Stimulated activated CD4-positive, alpha-beta T cell treated with anti-CD3 and anti-CD28 coated beads, Interleukin-15, amount 100 ng/mL, for 48 hours (primary cell): ENCODE measurements at regions not wholly inside any gene's neighbourhood (a gene's known extent, or its start where the extent isn't known, plus 50 kb on each side); places are given as distances from the start of the nearest gene placed in this dataset.

Experiments
- DNase-seq, 2 donors: peaks; one replicate each; pipeline ENCODE4 v3.0.0-alpha.2; 2020; ENCODE audit warnings: low read depth in 2 of 2

- DNase-seq: no peak
Measured at GRCh38 chr14:53520078-53520928, 367.2 kb upstream of the DDHD1 start.

DNA sequence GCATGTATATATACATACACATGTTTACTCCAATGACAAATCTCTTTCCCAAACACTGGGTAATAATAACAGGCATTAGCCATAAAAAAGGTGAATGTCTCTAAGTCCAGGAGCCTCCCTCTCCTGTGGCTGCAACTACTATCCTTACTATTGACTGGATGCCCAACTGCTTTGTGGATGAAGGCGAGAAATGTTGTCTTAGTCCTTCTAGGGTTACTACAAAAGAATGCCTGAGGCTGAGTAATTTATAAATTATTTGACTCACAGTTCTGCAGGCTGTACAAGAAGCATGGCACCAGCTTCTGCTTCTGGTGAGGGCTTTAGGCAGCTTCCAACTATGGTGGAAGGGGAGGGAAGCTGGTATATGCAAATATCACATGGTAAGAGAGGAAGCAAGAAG, 366.0 kb upstream of the DDHD1 start:
- DNase-seq: no peak

GRCh38 chr14:53517270-53517960, 364.3 kb upstream of the DDHD1 start:
- no peak for DNase-seq

DNA sequence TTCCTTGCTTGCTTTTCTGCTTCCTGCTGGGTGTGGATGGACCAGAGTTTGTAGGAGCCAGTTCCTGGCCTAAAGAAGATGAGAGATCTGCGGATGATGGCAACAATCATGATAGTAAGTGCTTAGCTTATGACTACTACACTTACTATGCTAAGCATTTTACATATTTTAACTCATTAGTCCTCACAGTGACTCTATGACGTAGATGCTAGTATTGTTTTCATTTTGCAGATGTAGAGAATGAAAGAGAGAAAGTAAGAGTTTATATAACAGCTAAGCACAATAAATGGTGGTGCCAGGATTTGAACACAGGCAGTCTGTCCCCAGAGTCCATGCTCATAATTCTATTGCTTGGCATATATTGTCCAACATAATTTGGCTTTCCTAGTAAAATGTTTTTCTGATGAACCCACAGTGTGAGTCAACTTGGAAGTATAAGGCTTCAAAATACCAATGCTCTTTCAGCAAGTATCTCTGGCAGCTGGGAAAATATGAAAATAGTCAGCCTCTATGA, 363.2 kb upstream of the DDHD1 start:
- no peak for DNase-seq

DNA sequence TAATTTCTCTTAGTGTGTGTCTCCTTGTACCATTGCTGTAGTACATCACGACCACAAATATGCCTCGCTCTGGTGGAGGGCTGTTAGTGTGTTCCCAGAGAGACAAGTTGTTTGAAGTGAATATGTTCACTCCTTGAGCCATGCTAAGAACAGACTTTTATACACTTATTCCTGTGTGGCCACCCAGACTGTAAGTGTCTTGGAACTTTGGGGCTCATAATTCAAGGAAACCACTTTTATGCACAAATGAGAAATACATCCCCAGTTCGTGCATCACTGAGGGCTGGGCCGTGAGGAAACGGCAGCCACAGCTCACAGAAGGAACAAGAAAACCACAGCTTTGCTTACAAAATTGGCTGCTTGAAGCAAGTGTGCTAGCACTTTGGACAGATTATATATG, 362.2 kb upstream of the DDHD1 start:
- DNase-seq: no peak

DNA sequence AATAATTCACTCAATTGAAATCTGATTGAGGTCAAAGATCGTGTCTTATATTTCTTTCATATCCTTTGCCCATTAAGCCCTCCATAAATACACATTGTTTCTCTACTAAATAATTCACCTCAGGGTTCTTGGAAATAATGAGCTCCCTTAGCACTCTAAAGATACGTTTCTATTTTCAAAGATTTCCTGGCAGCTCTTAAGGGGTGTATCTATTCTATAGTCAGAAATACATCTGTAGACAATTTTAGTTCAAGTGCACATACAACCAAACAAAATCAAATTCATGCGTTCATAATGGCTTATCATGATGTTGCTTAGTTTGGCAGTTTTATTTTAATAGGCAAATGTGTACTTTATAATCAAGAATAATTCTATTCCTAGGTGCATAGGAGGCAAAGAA, 361.1 kb upstream of the DDHD1 start:
- no peak for DNase-seq

DNA sequence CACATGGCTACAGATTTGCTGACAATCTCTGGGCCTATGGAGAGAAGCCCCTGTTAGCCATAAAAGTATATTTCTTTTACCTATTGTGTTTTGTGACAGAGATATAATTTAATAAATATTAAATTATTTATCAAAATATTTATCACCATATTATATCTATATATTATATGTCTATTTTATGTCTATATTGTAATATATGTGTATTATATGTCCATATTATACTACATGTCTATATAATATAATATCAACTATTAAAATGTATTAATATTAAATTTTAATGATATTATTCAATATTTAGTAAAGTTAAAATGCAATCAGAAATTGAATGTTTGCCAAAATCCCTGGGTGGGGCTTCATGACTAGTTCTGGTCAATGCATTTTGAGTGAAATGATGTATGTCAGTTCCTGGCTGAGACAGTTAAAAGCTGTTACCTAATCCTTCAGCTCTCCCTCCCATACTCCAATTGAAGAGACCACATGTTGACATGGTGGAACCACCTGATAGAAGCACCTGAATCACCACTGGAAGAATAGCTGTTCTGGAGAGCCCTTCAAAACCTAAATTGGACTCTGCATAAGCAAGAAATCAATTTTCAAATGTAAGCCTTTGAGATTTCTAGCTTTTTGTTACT, 357.3 kb upstream of the DDHD1 start:
- DNase-seq: no peak

- DNase-seq: no peak
Measured at GRCh38 chr14:53509276-53510244, 356.4 kb upstream of the DDHD1 start.

- DNase-seq: no peak
Measured at GRCh38 chr14:53501361-53502211, 348.5 kb upstream of the DDHD1 start.

DNA sequence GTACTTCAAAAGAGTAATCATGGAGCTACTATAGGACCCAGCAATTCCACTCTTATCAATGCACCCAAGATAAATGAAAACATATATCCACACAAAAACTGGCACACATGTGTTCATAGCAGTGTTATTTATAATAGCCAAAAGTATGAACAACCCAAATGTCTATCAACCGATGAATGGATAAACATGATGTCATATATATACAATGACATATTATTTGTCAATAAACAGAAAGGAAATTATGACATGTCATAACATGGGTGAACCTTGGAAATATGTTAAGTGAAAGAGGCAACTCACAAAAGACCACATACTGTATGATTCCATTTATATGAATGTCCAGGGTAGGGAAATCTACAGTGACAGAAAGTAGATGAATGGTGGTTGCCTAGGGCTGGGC, 347.1 kb upstream of the DDHD1 start:
- no peak for DNase-seq

DNA sequence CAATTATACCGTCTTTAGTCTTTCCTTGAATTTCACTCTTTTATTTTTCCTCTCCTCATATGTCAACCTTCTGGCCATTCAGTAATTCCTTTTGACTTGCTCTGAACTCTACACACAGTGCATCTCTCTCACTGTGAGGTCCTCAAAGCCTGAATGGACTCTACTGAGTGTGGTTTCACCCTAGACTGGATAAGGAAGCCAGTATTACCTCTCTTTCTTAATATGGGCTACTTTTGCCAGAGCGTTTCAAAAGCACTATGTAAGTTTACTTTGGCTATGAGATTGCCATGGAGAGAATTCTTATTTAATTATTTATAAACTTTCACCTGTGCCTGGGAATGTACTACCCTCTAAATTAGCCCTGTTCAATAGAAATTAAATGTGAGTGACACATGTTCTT, 343.5 kb upstream of the DDHD1 start:
- DNase-seq: no peak

DNA sequence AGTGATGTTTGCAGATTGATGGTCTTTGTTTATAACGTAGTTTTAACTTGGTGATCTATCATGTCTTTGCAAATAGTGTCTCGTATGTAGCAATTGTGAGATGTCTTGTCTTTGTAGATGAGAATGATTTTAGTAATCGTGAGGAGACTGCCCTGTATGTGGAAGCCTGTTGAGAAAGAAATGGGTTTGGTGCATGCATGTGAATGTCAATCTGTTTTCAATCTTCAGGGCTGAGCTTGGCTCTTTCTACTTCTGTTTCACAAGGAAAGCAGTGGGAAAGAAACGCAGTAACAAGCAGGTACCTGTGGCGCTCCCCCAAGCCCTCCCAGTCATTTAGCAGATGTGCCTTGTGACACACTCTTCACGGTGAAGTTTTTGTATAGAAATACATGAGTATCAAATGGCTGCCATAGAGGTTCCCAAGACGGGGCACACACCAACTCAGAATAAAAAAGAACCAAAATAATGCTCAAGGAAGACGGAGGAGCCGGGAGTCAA, 342.8 kb upstream of the DDHD1 start:
- no peak for DNase-seq

DNA sequence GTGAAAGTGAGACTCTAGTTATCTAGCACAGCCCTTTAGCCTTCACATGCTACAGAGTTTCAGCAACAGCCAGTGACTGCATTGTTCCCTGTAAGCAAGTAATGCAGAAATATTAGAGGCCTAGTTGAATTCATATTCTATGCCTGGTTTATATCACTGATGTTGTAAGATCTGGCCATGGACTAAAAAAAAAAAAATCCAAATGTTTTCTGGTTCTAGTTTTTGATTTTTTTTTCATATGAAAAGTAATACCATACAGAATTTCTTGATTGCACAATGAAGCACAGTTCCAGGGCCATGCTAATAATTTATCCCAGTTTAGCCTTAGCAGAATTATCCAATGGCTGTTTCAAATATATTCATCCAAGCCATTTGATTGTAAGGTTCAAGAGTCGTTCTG, 341.5 kb upstream of the DDHD1 start:
- DNase-seq: no peak

- no peak for DNase-seq
Measured at GRCh38 chr14:53493860-53494259, 340.7 kb upstream of the DDHD1 start.

- DNase-seq: no peak
Measured at GRCh38 chr14:53493320-53493719, 340.2 kb upstream of the DDHD1 start.

GRCh38 chr14:53491884-53492277, 338.8 kb upstream of the DDHD1 start:
- no peak for DNase-seq

GRCh38 chr14:53491256-53491883, 338.2 kb upstream of the DDHD1 start:
- no peak for DNase-seq

GRCh38 chr14:53478174-53478573, 325.1 kb upstream of the DDHD1 start:
- DNase-seq: no peak

DNA sequence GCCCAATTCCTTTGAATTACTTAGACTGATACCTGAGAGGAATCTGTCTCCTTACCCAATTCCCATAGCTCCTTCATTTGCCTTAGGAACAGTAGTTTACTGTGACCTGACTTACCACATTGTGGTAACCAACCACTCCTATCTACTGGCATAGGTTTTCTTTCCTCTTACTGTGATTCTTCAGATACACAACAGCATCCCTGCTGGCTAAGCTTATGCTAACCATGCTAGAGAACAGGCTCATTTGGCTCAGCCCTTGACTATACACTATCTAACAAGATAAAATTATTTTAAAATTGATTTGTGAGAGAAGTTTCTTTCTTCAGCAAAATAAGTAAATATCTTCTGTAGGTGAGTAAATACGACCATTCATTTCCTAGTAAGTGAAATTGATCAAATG, 320.4 kb upstream of the DDHD1 start:
- DNase-seq: no peak

DNA sequence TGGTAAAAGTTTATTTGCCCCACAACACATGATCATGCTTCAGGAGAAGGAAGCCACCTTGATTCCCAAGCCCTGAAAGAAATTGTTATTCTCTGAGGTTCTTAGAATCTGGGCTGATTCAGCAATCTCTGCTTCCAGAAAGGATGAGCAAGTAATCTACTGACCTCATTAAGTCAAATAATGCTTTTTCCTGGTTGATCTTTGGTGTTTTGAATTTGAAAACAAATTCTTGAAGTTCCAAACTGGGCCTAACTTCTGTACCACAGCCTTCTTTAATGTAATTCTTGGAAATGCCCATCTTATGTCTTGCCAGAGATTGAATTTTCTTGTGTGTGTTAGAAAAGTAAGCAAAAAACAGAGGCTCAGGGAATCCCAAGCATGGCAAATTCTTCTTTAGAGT, 319.2 kb upstream of the DDHD1 start:
- DNase-seq: no peak
